Fibroblast of lung (primary cell): ENCODE measurements at regions not wholly inside any gene's neighbourhood (a gene's known extent, or its start where the extent isn't known, plus 50 kb on each side); places are given as distances from the start of the nearest gene placed in this dataset.

ENCODE experiments used
- DNase-seq, 2 donors: peaks; one replicate each; pipeline versions ENCODE4 v3.0.0 to v3.0.0-alpha.2; 2010; ENCODE audit warnings: low read depth in 2 of 2
- H2AFZ ChIP-seq: 2 replicates; pipeline ENCODE4 v1.5.1; 2012; ENCODE audit warnings: low read length, control low read depth, inconsistent platforms
- H3K27ac ChIP-seq: 2 replicates; pipeline ENCODE4 v1.5.1; 2011; ENCODE audit warnings: low read length, control low read depth; ENCODE audit not compliant: insufficient read depth
- H3K27me3 ChIP-seq: 2 replicates; pipeline ENCODE4 v1.5.1; 2011; ENCODE audit warnings: mild to moderate bottlenecking, low read length; ENCODE audit not compliant: control insufficient read depth, insufficient read depth
- H3K36me3 ChIP-seq: 2 replicates; pipeline ENCODE4 v1.5.1; 2011; ENCODE audit warnings: low read length; ENCODE audit not compliant: control insufficient read depth, insufficient read depth
- H3K4me1 ChIP-seq: 2 replicates; pipeline ENCODE4 v1.5.1; 2011; ENCODE audit warnings: low read length; ENCODE audit not compliant: control insufficient read depth, insufficient read depth; ENCODE audit errors: extremely low read depth
- H3K4me2 ChIP-seq: 2 replicates; pipeline ENCODE4 v1.5.1; 2011; ENCODE audit warnings: low read length, control low read depth; ENCODE audit not compliant: insufficient read depth; ENCODE audit errors: extremely low read depth
- H3K4me3 ChIP-seq, 4 experiments: fragments of 200-600 bp in 1 of 4; sonication (generic) in 1 of 4; replicated peaks in 1 of 4; 2 replicates each; pipeline ENCODE4 v1.5.1; 2011 to 2016; ENCODE audit warnings: low read length in 4 of 4, low read depth in 3 of 4, mild to moderate bottlenecking in 3 of 4, control low read depth in 2 of 4, inconsistent platforms in 1 of 4, mixed read lengths in 1 of 4; ENCODE audit not compliant: insufficient read depth in 1 of 4; ENCODE audit errors: control extremely low read depth in 1 of 4
- H3K79me2 ChIP-seq: 2 replicates; pipeline ENCODE4 v1.5.1; 2012; ENCODE audit warnings: mild to moderate bottlenecking, low read length, inconsistent platforms; ENCODE audit not compliant: control insufficient read depth, insufficient read depth
- H3K9ac ChIP-seq: 2 replicates; pipeline ENCODE4 v1.5.1; 2011; ENCODE audit warnings: mild to moderate bottlenecking, low read length, control low read depth; ENCODE audit not compliant: insufficient read depth
- H3K9me3 ChIP-seq: 2 replicates; pipeline ENCODE4 v1.5.1; 2012; ENCODE audit warnings: low read depth, low read length; ENCODE audit not compliant: control insufficient read depth, insufficient read depth
- H4K20me1 ChIP-seq: 2 replicates; pipeline ENCODE4 v1.5.1; 2011; ENCODE audit warnings: low read length; ENCODE audit not compliant: control insufficient read depth, insufficient read depth; ENCODE audit errors: extremely low read depth
- EZH2 ChIP-seq: IDR thresholded peaks from 2 replicates; pipeline ENCODE4 v1.5.1; 2012; ENCODE audit warnings: low read length, control low read depth, mild to moderate bottlenecking; ENCODE audit errors: missing control alignments
- TF ChIP-seq, protein P1 (sequence below), 2 donors: IDR thresholded peaks in 1 of 2; conservative IDR thresholded peaks in 1 of 2; 1 replicate in 1 of 2; 2 replicates in 1 of 2; pipeline ENCODE4 v1.5.1; 2011 to 2012; ENCODE audit warnings: low read length in 2 of 2, control low read depth in 1 of 2, inconsistent platforms in 1 of 2, low read depth in 1 of 2, mild to moderate bottlenecking in 1 of 2

DNA sequence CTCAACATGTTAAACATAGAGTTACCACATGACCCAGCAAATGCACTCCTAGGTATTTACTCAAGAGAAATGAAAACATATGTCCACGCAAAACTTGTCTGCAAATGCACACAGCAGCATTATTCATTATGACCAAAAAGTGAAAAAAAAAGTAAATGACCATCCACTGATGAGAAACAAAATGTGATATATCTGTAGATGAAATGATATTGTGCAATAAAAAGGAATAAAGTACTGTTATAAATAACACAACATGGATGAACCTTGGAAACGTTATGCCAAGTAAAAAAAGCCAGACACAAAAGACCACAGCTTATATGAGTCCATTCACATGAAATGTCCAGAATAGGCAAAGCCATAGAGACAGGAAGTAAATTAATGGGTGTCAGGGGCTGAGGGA lies 61.4 kb upstream of the SKAP2 start:
- no peaks in the 10 kb centered on the region for H3K4me1 ChIP-seq
- no peak overlapping the region for H3K4me2 ChIP-seq
- no peak for DNase-seq
- H3K4me3 ChIP-seq, result no peak overlapping the region
- no peaks in the 10 kb centered on the region for H3K9me3 ChIP-seq
- no peak overlapping the region for H2AFZ ChIP-seq
- no peaks in the 10 kb centered on the region for H4K20me1 ChIP-seq
- no peak overlapping the region for H3K9ac ChIP-seq
- H3K27ac ChIP-seq, result no peak overlapping the region
- no peaks in the 10 kb centered on the region for H3K36me3 ChIP-seq
- TF ChIP-seq, protein P1, sequence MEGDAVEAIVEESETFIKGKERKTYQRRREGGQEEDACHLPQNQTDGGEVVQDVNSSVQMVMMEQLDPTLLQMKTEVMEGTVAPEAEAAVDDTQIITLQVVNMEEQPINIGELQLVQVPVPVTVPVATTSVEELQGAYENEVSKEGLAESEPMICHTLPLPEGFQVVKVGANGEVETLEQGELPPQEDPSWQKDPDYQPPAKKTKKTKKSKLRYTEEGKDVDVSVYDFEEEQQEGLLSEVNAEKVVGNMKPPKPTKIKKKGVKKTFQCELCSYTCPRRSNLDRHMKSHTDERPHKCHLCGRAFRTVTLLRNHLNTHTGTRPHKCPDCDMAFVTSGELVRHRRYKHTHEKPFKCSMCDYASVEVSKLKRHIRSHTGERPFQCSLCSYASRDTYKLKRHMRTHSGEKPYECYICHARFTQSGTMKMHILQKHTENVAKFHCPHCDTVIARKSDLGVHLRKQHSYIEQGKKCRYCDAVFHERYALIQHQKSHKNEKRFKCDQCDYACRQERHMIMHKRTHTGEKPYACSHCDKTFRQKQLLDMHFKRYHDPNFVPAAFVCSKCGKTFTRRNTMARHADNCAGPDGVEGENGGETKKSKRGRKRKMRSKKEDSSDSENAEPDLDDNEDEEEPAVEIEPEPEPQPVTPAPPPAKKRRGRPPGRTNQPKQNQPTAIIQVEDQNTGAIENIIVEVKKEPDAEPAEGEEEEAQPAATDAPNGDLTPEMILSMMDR (conservative IDR thresholded peaks at IDR 0.05 in 1 of 2, IDR thresholded peaks at IDR 0.05 in 1 of 2; ENCODE audit: low read depth in 1 of 2, low read length in 2 of 2), result no peak
- no peak for TF ChIP-seq EZH2
- H3K27me3 ChIP-seq, result no peaks in the 10 kb centered on the region
- no peaks in the 10 kb centered on the region for H3K79me2 ChIP-seq

DNA sequence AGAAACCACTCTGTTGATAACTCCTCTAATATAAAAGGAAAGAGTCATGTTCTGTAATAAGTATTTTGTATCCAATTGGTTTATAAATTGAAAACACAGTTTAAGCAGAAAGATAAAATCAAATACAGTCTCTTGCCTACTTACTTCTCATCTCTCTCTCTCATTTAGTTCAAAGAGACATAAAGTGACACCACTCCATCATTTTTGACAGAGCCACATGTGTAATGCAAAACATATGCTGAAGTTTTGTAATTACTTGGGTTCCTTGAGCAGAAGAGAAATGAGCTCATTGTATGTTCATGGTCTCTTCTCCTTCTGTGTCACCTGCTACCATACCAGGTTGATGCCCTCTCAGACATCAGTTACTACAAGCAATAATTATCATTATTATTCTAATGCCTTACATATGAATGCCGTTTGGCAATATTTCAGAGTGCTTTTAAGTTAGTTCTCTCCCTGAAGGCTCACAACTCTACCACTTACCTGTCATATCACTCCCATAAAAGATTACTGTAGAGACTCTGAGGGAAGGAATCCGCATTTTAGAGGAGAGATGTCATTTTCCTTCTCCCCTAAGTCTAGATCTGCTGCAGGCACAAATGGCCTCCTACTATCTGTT lies 59.9 kb upstream of the SKAP2 start:
- TF ChIP-seq EZH2, result no peak
- TF ChIP-seq, protein P1 (conservative IDR thresholded peaks at IDR 0.05 in 1 of 2, IDR thresholded peaks at IDR 0.05 in 1 of 2; ENCODE audit: low read depth in 1 of 2, low read length in 2 of 2), result no peak
- no peaks in the 10 kb centered on the region for H3K79me2 ChIP-seq
- H3K4me3 ChIP-seq, result no peak overlapping the region
- no peak overlapping the region for H3K9ac ChIP-seq
- no peak overlapping the region for H2AFZ ChIP-seq
- no peaks in the 10 kb centered on the region for H3K27me3 ChIP-seq
- DNase-seq, result no peak
- no peaks in the 10 kb centered on the region for H3K4me1 ChIP-seq
- no peaks in the 10 kb centered on the region for H4K20me1 ChIP-seq
- no peak overlapping the region for H3K4me2 ChIP-seq
- H3K27ac ChIP-seq, result no peak overlapping the region
- no peaks in the 10 kb centered on the region for H3K9me3 ChIP-seq
- no peaks in the 10 kb centered on the region for H3K36me3 ChIP-seq

DNA sequence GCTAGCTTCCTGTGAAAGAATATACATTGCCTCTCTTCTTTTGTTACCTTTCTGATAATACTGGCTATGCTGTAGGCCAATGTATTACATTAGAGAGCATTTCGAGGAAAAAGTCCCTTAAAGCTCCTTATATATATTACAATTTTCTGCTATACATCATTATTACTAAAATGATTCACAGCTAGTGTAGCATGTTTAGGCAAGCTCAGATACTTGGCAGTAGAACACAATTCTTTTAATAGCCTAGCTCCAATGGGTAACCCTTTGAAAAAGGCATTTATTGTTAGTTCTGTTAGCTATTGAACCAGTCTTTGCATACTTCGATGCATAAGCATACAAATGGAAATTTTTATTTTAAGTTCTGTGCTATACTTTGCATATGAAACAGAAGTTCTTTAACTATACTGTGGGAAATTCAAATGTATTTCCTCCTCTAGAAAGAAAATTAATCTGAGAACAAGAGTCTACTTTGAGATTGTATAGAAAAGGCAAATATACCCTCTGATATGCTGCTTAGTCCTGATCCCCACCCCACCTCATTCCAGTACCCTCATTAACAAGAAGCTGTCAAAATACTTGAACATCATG lies 55.6 kb upstream of the SKAP2 start:
- Histone ChIP-seq H3K27ac (no peak overlapping the region), H3K27me3 (no peaks in the 10 kb centered on the region), H3K4me3 (no peak overlapping the region), H3K4me2 (no peak overlapping the region), H3K79me2 (no peaks in the 10 kb centered on the region), H3K9me3 (no peaks in the 10 kb centered on the region), H2AFZ (no peak overlapping the region), H3K9ac (no peak overlapping the region), H3K36me3 (no peaks in the 10 kb centered on the region), H4K20me1 (no peaks in the 10 kb centered on the region), H3K4me1 (no peaks in the 10 kb centered on the region)
- TF ChIP-seq EZH2, result no peak
- TF ChIP-seq, protein P1 (conservative IDR thresholded peaks at IDR 0.05 in 1 of 2, IDR thresholded peaks at IDR 0.05 in 1 of 2; ENCODE audit: low read depth in 1 of 2, low read length in 2 of 2), result no peak
- no peak for DNase-seq
